HG02884 (cell line): ENCODE measurements at regions not wholly inside any gene's neighbourhood (a gene's known extent, or its start where the extent isn't known, plus 50 kb on each side); places are given as distances from the start of the nearest gene placed in this dataset.
"Not testable (repeated sequence)": the region's sequence is repeated elsewhere in the genome, so short reads cannot be mapped to it uniquely, and the experiment has no call there.

Source experiments
- ATAC-seq: cut with Tn5 transposase; IDR thresholded peaks from one replicate; pipeline ENCODE4 v1.9.1; 2021; ENCODE audit warnings: mild to moderate bottlenecking, moderate library complexity; ENCODE audit not compliant: unreplicated experiment

GRCh38 chr6:144392536-144392935 is 107.4 kb downstream of the UTRN start:
- no peak for ATAC-seq

- ATAC-seq, result no peak
Observed at GRCh38 chr6:144394210-144394609, 109.1 kb downstream of the UTRN start.

GRCh38 chr6:144395014-144395413 is 109.9 kb downstream of the UTRN start:
- no peak for ATAC-seq

- ATAC-seq, result no peak
Observed at GRCh38 chr6:144395826-144396225, 110.7 kb downstream of the UTRN start.

- no peak for ATAC-seq
Observed at GRCh38 chr6:144397141-144397540, 112.0 kb downstream of the UTRN start.

- no peak for ATAC-seq
Observed at GRCh38 chr6:144400321-144400720, 115.2 kb downstream of the UTRN start.

- ATAC-seq, result no peak
Observed at GRCh38 chr6:144401736-144402733, 116.9 kb downstream of the UTRN start.

GRCh38 chr6:144402750-144403149 is 117.6 kb downstream of the UTRN start:
- ATAC-seq, result no peak

GRCh38 chr6:144405163-144405562 is 120.0 kb downstream of the UTRN start:
- ATAC-seq, result no peak

- no peak for ATAC-seq
Observed at GRCh38 chr6:144406796-144407195, 121.7 kb downstream of the UTRN start.

- no peak for ATAC-seq
Observed at GRCh38 chr6:144408161-144408560, 123.0 kb downstream of the UTRN start.

GRCh38 chr6:144410059-144410458 is 124.9 kb downstream of the UTRN start:
- ATAC-seq, result no peak

GRCh38 chr6:144410574-144410973 is 125.4 kb downstream of the UTRN start:
- ATAC-seq, result not testable (repeated sequence)

GRCh38 chr6:144411531-144412165 is 126.5 kb downstream of the UTRN start:
- ATAC-seq, result no peak

GRCh38 chr6:144413418-144413817 is 128.3 kb downstream of the UTRN start:
- no peak for ATAC-seq

- ATAC-seq, result no peak
Observed at GRCh38 chr6:144415014-144415413, 129.9 kb downstream of the UTRN start.

GRCh38 chr6:144415835-144416237 is 130.7 kb downstream of the UTRN start:
- no peak for ATAC-seq

GRCh38 chr6:144416244-144416643 is 131.1 kb downstream of the UTRN start:
- ATAC-seq, result no peak

- ATAC-seq, result no peak
Observed at GRCh38 chr6:144416773-144417172, 131.6 kb downstream of the UTRN start.

- no peak for ATAC-seq
Observed at GRCh38 chr6:144417681-144418080, 132.5 kb downstream of the UTRN start.

- no peak for ATAC-seq
Observed at GRCh38 chr6:144418959-144419545, 133.9 kb downstream of the UTRN start.

GRCh38 chr6:144423167-144423566 is 138.0 kb downstream of the UTRN start:
- ATAC-seq, result no peak
